Astrocyte (in vitro differentiated cells and primary cell): ENCODE measurements at regions not wholly inside any gene's neighbourhood (a gene's known extent, or its start where the extent isn't known, plus 50 kb on each side); places are given as distances from the start of the nearest gene placed in this dataset.

Experiments
- DNase-seq: peaks from one replicate; pipeline ENCODE4 v3.0.0-alpha.2; 2010; ENCODE audit warnings: low read depth
- FAIRE-seq: peaks from 2 replicates; lab custom pipeline; 2011; peaks lifted over from hg19 to GRCh38; lab: Jason Lieb, UNC
- H2AFZ ChIP-seq: 2 replicates; pipeline ENCODE4 v1.6.0; 2012; ENCODE audit warnings: low read depth, low read length, inconsistent platforms
- H3K27ac ChIP-seq: 2 replicates; pipeline ENCODE4 v1.5.1; 2011; ENCODE audit warnings: low read depth, low read length, inconsistent platforms
- H3K27me3 ChIP-seq: 2 replicates; pipeline ENCODE4 v1.6.0; 2011; ENCODE audit warnings: low read length, inconsistent platforms; ENCODE audit not compliant: insufficient read depth
- H3K36me3 ChIP-seq: 2 replicates; pipeline ENCODE4 v1.5.1; 2011; ENCODE audit warnings: low read length, inconsistent platforms; ENCODE audit not compliant: insufficient read depth
- H3K4me1 ChIP-seq: 2 replicates; pipeline ENCODE4 v1.5.1; 2011; ENCODE audit warnings: low read length, inconsistent platforms; ENCODE audit not compliant: insufficient read depth
- H3K4me2 ChIP-seq: 2 replicates; pipeline ENCODE4 v1.6.0; 2012; ENCODE audit warnings: low read length, inconsistent platforms
- H3K4me3 ChIP-seq: 2 replicates; pipeline ENCODE4 v1.5.1; 2011; ENCODE audit warnings: low read depth, mild to moderate bottlenecking, low read length, inconsistent platforms; ENCODE audit not compliant: insufficient read depth
- H3K79me2 ChIP-seq: 2 replicates; pipeline ENCODE4 v1.6.0; 2012; ENCODE audit warnings: mild to moderate bottlenecking, low read length, inconsistent platforms; ENCODE audit not compliant: insufficient read depth
- H3K9ac ChIP-seq: 2 replicates; pipeline ENCODE4 v1.6.0; 2012; ENCODE audit warnings: mild to moderate bottlenecking, low read length, inconsistent platforms
- H3K9me3 ChIP-seq: 2 replicates; pipeline ENCODE4 v1.5.1; 2012; ENCODE audit warnings: low read depth, mild to moderate bottlenecking, low read length, inconsistent platforms; ENCODE audit not compliant: insufficient read depth
- H4K20me1 ChIP-seq: 2 replicates; pipeline ENCODE4 v1.6.0; 2012; ENCODE audit warnings: low read length, inconsistent platforms; ENCODE audit not compliant: insufficient read depth
- H3K27ac Mint-ChIP-seq: one replicate; pipeline ENCODE4 v1.8.0; 2021; ENCODE audit warnings: mild to moderate bottlenecking, mixed read lengths; ENCODE audit not compliant: unreplicated experiment
- H3K27me3 Mint-ChIP-seq: one replicate; pipeline ENCODE4 v1.8.0; 2021; ENCODE audit warnings: low read depth, mixed read lengths; ENCODE audit not compliant: unreplicated experiment
- H3K36me3 Mint-ChIP-seq: one replicate; pipeline ENCODE4 v1.8.0; 2021; ENCODE audit warnings: low read depth, mixed read lengths; ENCODE audit not compliant: unreplicated experiment
- H3K4me1 Mint-ChIP-seq: one replicate; pipeline ENCODE4 v1.8.0; 2021; ENCODE audit warnings: low read depth, mixed read lengths; ENCODE audit not compliant: unreplicated experiment
- H3K4me3 Mint-ChIP-seq: one replicate; pipeline ENCODE4 v1.8.0; 2021; ENCODE audit warnings: mild to moderate bottlenecking, moderate library complexity, mixed read lengths; ENCODE audit not compliant: unreplicated experiment
- H3K9me3 Mint-ChIP-seq: one replicate; pipeline ENCODE4 v1.8.0; 2021; ENCODE audit warnings: mild to moderate bottlenecking, mixed read lengths; ENCODE audit not compliant: unreplicated experiment
- CTCF ChIP-seq: IDR thresholded peaks from 2 replicates; pipeline ENCODE4 v1.5.1; 2011; ENCODE audit warnings: low read depth, mild to moderate bottlenecking, inconsistent platforms, low read length, moderate library complexity; ENCODE audit not compliant: insufficient read depth
- EZH2 ChIP-seq: IDR thresholded peaks from 2 replicates; pipeline ENCODE4 v1.6.1; 2012; ENCODE audit warnings: mild to moderate bottlenecking, low read length, inconsistent platforms; ENCODE audit not compliant: insufficient read depth

GRCh38 chr9:82580921-82581320 lies 482.0 kb downstream of the RASEF start:
- Histone ChIP-seq H4K20me1 (no peaks in the 10 kb centered on the region), H3K9me3 (no peaks in the 10 kb centered on the region), H3K9ac (no peak overlapping the region), H3K27ac (no peak overlapping the region), H3K27me3 (no peaks in the 10 kb centered on the region), H3K79me2 (no peaks in the 10 kb centered on the region), H3K4me2 (no peak overlapping the region), H3K36me3 (no peaks in the 10 kb centered on the region), H3K4me1 (no peaks in the 10 kb centered on the region), H2AFZ (no peak overlapping the region), H3K4me3 (no peak overlapping the region)
- FAIRE-seq (no peak), DNase-seq (no peak)
- Mint-ChIP-seq H3K36me3 (no peaks in the 10 kb centered on the region), H3K9me3 (peaks cover 2% of the 10 kb centered on the region), H3K4me1 (peaks cover 7% of the 10 kb centered on the region), H3K4me3 (no peak overlapping the region), H3K27me3 (no peaks in the 10 kb centered on the region), H3K27ac (no peak overlapping the region)
- TF ChIP-seq EZH2 = no peak
- no peak for TF ChIP-seq CTCF

- Histone ChIP-seq H3K27me3 (no peaks in the 10 kb centered on the region), H3K27ac (no peak overlapping the region), H3K4me1 (no peaks in the 10 kb centered on the region), H3K9ac (no peak overlapping the region), H2AFZ (no peak overlapping the region), H3K4me2 (no peak overlapping the region), H4K20me1 (no peaks in the 10 kb centered on the region), H3K79me2 (no peaks in the 10 kb centered on the region), H3K9me3 (no peaks in the 10 kb centered on the region), H3K4me3 (no peak overlapping the region), H3K36me3 (no peaks in the 10 kb centered on the region)
- DNase-seq = peak; percentile 53
- no peaks in the 10 kb centered on the region for H3K27me3 Mint-ChIP-seq
- peaks cover 2% of the 10 kb centered on the region for H3K9me3 Mint-ChIP-seq
- FAIRE-seq = no peak
- TF ChIP-seq EZH2 (no peak), CTCF (no peak)
- H3K4me1 Mint-ChIP-seq = peaks cover 7% of the 10 kb centered on the region
- no peak overlapping the region for H3K4me3 Mint-ChIP-seq
- no peak overlapping the region for H3K27ac Mint-ChIP-seq
- no peaks in the 10 kb centered on the region for H3K36me3 Mint-ChIP-seq
Measured at GRCh38 chr9:82581516-82581915, 481.4 kb downstream of the RASEF start.

- peaks cover 2% of the 10 kb centered on the region for H3K9me3 Mint-ChIP-seq
- H3K9me3 ChIP-seq = no peaks in the 10 kb centered on the region
- TF ChIP-seq CTCF (no peak), EZH2 (no peak)
- no peak overlapping the region for H3K27ac ChIP-seq
- H2AFZ ChIP-seq = no peak overlapping the region
- H3K4me3 ChIP-seq = no peak overlapping the region
- H3K36me3 Mint-ChIP-seq = no peaks in the 10 kb centered on the region
- DNase-seq (no peak), FAIRE-seq (no peak)
- no peak overlapping the region for H3K4me2 ChIP-seq
- H3K36me3 ChIP-seq = no peaks in the 10 kb centered on the region
- peaks cover 7% of the 10 kb centered on the region for H3K4me1 Mint-ChIP-seq
- H3K4me3 Mint-ChIP-seq = no peak overlapping the region
- H3K27ac Mint-ChIP-seq = no peak overlapping the region
- no peaks in the 10 kb centered on the region for H4K20me1 ChIP-seq
- H3K79me2 ChIP-seq = no peaks in the 10 kb centered on the region
- no peaks in the 10 kb centered on the region for H3K4me1 ChIP-seq
- H3K9ac ChIP-seq = no peak overlapping the region
- H3K27me3 ChIP-seq = no peaks in the 10 kb centered on the region
- H3K27me3 Mint-ChIP-seq = no peaks in the 10 kb centered on the region
Measured at GRCh38 chr9:82581935-82582334, 481.0 kb downstream of the RASEF start.
